Thyroid gland (tissue), 4 donors: ENCODE measurements at regions not wholly inside any gene's neighbourhood (a gene's known extent, or its start where the extent isn't known, plus 50 kb on each side); places are given as distances from the start of the nearest gene placed in this dataset.

Experiments
- POLR2A ChIP-seq, 2 donors: fragments of 450-650 bp; IDR thresholded peaks; one replicate each; pipeline ENCODE4 v1.6.1; 2017; ENCODE audit warnings: antibody characterized with exemption in 2 of 2, mild to moderate bottlenecking in 2 of 2, moderate library complexity in 1 of 2
- TF ChIP-seq, protein P1 (sequence below), 6 experiments: fragments of 200-600 bp in 3 of 6; fragments of 450-650 bp in 3 of 6; sonication (generic) in 3 of 6; IDR thresholded peaks; one replicate each; pipeline ENCODE4 v1.5.1; 2016 to 2019; ENCODE audit warnings: antibody characterized with exemption in 6 of 6, mild to moderate bottlenecking in 2 of 6, inconsistent platforms in 1 of 6, moderate library complexity in 1 of 6

DNA sequence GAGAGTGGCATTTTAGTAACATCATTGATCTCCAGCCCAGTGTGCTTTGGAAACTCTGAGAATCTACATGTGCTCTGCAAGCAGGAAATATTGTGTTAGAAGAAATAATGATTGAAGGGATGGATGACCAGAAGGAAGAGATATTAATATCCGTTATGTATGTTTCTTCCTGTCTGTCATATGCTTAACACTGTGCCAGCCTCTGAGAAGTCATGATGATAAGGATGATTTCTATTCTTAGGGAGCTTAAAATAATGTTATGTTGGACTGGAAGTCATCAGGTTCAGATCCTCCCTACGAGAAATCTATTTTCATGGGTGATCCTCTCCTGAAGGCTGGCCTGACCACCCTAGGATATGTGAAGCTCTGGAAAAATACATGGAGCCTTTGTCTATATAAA lies 192.4 kb upstream of the GORAB start:
- TF ChIP-seq POLR2A (IDR thresholded peaks at IDR 0.05), result no peak
- TF ChIP-seq, protein P1, sequence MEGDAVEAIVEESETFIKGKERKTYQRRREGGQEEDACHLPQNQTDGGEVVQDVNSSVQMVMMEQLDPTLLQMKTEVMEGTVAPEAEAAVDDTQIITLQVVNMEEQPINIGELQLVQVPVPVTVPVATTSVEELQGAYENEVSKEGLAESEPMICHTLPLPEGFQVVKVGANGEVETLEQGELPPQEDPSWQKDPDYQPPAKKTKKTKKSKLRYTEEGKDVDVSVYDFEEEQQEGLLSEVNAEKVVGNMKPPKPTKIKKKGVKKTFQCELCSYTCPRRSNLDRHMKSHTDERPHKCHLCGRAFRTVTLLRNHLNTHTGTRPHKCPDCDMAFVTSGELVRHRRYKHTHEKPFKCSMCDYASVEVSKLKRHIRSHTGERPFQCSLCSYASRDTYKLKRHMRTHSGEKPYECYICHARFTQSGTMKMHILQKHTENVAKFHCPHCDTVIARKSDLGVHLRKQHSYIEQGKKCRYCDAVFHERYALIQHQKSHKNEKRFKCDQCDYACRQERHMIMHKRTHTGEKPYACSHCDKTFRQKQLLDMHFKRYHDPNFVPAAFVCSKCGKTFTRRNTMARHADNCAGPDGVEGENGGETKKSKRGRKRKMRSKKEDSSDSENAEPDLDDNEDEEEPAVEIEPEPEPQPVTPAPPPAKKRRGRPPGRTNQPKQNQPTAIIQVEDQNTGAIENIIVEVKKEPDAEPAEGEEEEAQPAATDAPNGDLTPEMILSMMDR (IDR thresholded peaks at IDR 0.05), result no peak
